GM21723 (cell line): ENCODE measurements at regions not wholly inside any gene's neighbourhood (a gene's known extent, or its start where the extent isn't known, plus 50 kb on each side); places are given as distances from the start of the nearest gene placed in this dataset.
A peak's percentile ranks its signal among the peaks of the same experiment; 100 is the strongest.
"Not testable (repeated sequence)": the region's sequence is repeated elsewhere in the genome, so short reads cannot be mapped to it uniquely, and the experiment has no call there.

Experiments used
- ATAC-seq: cut with Tn5 transposase; IDR thresholded peaks from one replicate; pipeline ENCODE4 v1.9.1; 2021; ENCODE audit warnings: mild to moderate bottlenecking, moderate library complexity; ENCODE audit not compliant: unreplicated experiment

DNA sequence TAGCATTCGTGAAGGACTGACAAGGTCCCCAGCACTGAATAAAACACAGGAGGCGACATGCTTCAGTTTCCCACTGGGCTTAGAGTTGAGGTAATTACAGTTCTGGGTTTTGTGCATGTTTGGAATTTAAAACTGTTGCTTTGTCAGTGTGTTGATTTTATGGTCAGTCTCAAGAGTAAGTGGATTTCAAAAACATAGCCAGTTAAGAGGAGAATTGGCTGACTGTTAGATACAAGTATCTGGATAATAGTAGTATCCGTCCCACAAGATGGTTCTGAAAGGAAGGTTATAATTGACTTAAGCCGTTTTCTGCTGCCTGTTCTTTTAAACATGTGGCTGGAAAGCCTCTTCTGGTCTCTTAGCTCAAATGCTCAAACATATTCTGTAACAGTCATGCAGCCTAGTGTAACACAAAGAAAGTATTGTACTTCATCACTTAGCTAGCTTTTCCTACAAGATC lies 170.9 kb downstream of the POLR1F start:
- no peak for ATAC-seq

DNA sequence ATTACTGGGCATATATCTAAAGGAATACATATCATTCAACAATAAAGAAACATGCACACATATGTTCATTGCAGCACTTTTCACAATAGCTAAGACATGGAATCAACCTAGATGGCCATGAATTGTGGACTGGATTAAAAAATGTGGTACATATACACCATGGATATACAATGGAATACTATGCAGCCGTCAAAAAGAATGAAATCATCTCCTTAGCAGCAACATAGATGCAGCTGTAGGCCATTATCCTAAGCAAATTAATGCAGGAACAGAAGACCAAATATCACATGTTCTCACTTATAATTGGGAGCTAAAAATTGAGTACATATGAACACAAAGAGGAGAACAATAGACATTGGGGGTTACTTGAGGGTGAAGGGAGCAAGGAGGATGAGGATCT lies 175.6 kb downstream of the POLR1F start:
- no peak for ATAC-seq

GRCh38 chr7:19530852-19531251 lies 178.0 kb downstream of the POLR1F start:
- ATAC-seq, result no peak

DNA sequence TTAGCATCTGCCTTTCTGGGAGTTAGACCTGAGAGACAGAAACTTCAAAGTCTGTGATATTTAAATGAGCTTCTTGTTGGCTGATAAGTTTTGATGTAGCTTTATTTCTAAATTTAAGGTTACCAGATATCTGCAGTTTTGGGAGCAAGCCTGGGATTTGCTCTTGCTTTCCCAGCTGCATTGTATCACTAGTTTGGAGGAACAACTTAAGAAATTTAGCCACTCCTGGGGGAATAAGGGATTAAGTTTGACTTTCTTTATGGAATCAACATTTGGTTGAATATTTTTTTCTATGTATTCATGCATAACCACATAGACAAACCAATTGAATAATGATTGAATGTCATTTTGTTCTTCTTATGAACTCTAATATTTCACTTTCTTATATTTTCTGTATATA lies 178.6 kb downstream of the POLR1F start:
- ATAC-seq, result no peak

GRCh38 chr7:19526639-19527038 lies 182.2 kb downstream of the POLR1F start:
- ATAC-seq, result no peak

DNA sequence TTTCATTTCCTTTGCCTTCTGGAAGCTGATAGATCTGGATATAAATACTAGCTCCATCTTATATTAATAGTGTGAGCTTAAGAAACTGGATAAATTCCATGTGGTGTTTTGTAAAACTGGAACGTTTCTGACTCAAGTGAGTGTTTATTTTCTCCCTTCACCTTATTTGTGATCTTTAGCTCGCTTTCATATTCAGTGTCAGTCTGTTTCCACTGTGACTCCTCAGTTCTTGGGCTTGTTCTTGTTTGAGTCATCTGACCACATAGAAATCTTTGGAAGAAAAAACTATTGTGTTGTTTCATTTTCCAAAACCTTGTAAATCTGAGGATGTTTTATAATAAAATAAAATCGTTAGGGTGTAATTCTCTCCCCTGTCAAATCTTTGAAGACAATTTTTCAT lies 186.4 kb downstream of the POLR1F start:
- ATAC-seq, result no peak

DNA sequence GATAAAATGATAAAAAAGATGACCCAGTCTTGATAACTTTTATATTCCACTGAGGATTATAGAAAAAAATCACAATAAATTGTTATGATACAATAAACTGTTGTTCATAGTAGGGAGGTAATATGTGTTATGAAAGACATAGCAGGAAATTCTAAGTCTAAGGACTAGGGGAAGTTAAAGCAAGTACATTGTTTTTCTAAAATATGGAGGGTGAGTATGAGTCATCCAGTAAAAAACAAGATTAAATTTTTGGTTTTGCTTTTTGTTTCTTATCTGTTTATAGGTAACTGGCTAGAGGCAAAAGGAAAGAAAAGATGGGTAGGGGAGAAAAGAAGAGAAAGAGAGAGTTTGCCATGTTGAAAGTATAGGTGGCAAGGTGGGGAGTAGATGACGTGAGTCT lies 188.4 kb downstream of the POLR1F start:
- ATAC-seq, result no peak

DNA sequence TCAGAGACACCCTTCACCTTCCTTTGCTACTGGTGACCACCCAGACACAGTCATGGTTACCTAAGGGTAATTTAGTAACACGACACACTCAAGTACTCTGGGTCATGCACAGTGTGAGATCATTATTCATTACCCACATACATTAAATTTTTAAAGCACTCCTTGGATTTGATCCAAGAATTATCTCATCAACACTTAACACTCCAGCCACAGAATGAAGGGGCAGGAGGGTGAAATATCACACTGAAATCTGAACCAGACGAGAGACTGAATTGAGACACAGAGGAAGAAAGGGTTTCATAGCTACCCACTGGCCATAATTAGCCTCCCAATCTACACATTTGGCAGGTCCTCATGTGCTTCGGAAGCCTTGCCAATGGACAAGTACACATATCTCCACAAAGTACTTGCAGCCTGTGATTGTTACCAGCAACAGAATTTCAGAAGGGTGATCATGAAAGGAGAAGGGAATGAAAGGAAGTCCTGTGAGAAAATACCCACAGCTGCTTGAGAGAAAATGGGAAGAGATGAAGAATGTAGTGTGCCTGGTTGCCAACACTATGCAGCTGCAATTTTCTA lies 189.3 kb downstream of the POLR1F start:
- no peak for ATAC-seq

GRCh38 chr7:19517546-19517945 lies 191.3 kb downstream of the POLR1F start:
- not testable (repeated sequence) for ATAC-seq

GRCh38 chr7:19508821-19509220 lies 200.0 kb downstream of the POLR1F start:
- ATAC-seq, result no peak

GRCh38 chr7:19508124-19508523 lies 200.7 kb downstream of the POLR1F start:
- ATAC-seq, result no peak

GRCh38 chr7:19491821-19492452 lies 216.9 kb downstream of the POLR1F start:
- peak; percentile 73 for ATAC-seq

DNA sequence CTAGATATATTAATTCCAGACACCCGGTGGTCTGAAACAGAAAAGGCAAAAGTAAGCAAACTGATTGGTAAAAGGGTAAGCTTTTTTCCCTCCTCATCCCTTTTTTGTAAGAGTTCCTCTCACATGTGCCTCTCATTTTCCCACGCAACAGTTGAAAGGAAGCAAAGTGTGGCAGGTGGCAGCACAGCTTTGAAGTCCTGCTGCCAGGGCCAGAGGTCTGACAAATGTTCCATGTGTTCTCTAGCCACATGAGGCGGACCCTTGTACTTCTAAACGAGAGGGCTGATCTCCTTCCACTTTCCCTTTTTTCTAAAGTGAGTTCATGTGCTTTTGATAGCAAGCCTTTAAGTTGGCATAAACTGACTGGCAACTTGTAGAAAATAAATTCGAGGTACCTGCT lies 217.5 kb downstream of the POLR1F start:
- no peak for ATAC-seq

- ATAC-seq, result no peak
Measured at GRCh38 chr7:19489162-19489820, 219.5 kb downstream of the POLR1F start.

DNA sequence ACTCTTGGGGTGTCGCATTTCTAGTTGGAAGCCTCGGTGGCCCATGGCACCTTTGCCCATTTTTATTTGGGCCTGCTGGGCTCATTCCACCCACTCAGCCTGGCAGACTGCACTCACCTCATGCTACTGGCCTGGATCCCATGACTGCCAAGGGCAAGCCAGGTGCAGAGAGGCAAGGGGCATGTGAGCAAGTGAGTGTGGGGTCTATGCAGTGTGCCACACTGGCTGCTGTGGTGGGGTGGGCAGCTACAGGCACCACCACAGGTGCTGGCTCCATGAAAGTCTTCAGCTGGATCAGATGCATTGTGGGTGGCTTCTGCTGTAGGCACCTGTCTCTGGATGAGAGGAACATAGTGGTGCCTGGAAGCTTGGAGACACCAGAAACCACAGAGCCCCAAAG lies 220.8 kb downstream of the POLR1F start:
- no peak for ATAC-seq

DNA sequence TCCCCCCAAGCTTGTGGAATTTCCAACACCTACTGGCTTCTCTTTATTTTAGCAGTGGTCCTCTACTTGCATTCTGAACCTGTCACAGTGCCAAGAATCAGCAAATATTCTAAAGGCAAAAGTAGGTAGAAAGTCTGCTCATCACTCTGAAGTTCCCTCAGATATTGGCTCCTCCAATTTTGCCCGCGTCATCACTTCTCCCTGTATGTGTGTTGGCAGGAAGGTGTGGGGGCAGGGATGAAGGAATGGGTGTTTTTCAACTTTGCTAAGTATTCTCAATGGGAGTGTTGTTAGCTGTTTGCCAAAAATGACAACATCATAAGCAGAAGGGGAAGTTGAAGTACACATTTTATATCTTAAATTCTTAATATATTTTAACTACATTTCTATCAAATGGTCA lies 226.2 kb downstream of the POLR1F start:
- no peak for ATAC-seq

DNA sequence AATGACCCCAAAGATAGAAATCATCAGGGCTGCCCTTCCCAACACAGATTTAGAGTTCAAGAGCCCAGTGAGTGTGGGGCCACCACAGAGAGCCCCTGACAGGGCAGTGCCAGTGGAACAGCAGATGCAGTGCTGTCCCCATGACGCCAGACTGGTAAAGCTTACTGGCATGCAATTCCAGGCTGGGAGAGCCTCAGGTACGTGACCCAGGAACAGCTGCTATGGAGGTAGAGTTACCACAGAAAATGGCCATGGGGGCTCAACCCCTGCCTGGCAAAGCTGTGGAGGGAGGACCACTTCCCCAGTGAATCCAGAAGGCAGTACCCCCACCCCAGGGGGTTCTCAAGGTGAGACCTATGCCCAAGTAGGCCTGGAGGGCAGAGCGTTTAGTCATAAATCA lies 228.5 kb downstream of the POLR1F start:
- ATAC-seq, result no peak

- no peak for ATAC-seq
Measured at GRCh38 chr7:19470031-19470430, 238.8 kb downstream of the POLR1F start.

DNA sequence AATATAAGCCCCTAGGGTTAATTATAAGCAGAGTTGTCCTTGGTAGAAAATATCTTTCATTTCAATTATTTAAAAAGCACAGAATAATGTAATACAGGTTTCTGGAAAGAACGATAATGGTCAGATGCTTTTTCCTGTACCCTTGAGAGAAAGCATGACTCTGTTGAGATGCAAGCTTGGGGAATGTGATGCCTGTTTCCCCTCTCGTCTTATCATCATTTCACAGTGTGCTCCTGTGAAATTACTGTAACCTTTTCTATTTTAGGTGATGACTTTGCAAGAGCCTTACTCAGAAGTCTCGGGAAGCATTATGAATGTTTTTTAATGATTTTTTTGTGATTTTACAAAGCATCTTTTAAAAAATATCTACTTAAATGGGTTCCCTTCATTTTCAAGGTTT lies 243.0 kb downstream of the POLR1F start:
- no peak for ATAC-seq

GRCh38 chr7:19464751-19465150 lies 244.1 kb downstream of the POLR1F start:
- no peak for ATAC-seq

- no peak for ATAC-seq
Measured at GRCh38 chr7:19464241-19464640, 244.6 kb downstream of the POLR1F start.

- ATAC-seq, result no peak
Measured at GRCh38 chr7:19463581-19463980, 245.3 kb downstream of the POLR1F start.
